Fibroblast of pulmonary artery (primary cell): ENCODE measurements at regions not wholly inside any gene's neighbourhood (a gene's known extent, or its start where the extent isn't known, plus 50 kb on each side); places are given as distances from the start of the nearest gene placed in this dataset.
"Not testable (repeated sequence)": the region's sequence is repeated elsewhere in the genome, so short reads cannot be mapped to it uniquely, and the experiment has no call there.

Experiments
- DNase-seq: peaks from one replicate; pipeline ENCODE4 v3.0.0-alpha.2; 2010; ENCODE audit warnings: low read depth
- H3K4me3 ChIP-seq: replicated peaks from 2 replicates; pipeline ENCODE4 v1.5.1; 2011; ENCODE audit warnings: low read depth, mild to moderate bottlenecking, control low read depth, low read length, moderate library complexity
- TF ChIP-seq, protein P1 (sequence below): IDR thresholded peaks from 2 replicates; pipeline ENCODE4 v1.5.1; 2011; ENCODE audit warnings: mild to moderate bottlenecking, control low read depth, low read length, inconsistent platforms; ENCODE audit errors: missing control alignments

DNA sequence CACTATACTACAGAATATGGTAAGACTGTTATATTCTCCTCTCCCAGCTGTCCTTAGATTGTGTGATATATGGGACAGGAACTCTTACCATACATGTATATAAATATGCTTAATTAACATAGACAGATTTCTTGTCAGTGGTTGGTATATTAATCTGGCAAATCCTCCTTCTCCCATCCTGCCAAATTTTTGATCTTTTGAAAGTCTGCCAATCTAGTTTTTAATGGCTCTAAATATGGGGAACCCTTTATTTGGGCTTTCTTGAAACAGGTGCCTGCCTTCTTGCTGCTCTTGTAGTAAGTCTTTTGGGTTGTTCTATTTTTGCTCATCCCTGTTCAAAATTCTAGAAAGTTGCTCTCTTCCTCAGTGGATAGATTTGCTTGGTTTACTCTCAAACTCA lies 63.5 kb downstream of the SPATA31D1 start:
- H3K4me3 ChIP-seq: no peak overlapping the region
- TF ChIP-seq, protein P1, sequence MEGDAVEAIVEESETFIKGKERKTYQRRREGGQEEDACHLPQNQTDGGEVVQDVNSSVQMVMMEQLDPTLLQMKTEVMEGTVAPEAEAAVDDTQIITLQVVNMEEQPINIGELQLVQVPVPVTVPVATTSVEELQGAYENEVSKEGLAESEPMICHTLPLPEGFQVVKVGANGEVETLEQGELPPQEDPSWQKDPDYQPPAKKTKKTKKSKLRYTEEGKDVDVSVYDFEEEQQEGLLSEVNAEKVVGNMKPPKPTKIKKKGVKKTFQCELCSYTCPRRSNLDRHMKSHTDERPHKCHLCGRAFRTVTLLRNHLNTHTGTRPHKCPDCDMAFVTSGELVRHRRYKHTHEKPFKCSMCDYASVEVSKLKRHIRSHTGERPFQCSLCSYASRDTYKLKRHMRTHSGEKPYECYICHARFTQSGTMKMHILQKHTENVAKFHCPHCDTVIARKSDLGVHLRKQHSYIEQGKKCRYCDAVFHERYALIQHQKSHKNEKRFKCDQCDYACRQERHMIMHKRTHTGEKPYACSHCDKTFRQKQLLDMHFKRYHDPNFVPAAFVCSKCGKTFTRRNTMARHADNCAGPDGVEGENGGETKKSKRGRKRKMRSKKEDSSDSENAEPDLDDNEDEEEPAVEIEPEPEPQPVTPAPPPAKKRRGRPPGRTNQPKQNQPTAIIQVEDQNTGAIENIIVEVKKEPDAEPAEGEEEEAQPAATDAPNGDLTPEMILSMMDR: no peak
- DNase-seq: no peak

DNA sequence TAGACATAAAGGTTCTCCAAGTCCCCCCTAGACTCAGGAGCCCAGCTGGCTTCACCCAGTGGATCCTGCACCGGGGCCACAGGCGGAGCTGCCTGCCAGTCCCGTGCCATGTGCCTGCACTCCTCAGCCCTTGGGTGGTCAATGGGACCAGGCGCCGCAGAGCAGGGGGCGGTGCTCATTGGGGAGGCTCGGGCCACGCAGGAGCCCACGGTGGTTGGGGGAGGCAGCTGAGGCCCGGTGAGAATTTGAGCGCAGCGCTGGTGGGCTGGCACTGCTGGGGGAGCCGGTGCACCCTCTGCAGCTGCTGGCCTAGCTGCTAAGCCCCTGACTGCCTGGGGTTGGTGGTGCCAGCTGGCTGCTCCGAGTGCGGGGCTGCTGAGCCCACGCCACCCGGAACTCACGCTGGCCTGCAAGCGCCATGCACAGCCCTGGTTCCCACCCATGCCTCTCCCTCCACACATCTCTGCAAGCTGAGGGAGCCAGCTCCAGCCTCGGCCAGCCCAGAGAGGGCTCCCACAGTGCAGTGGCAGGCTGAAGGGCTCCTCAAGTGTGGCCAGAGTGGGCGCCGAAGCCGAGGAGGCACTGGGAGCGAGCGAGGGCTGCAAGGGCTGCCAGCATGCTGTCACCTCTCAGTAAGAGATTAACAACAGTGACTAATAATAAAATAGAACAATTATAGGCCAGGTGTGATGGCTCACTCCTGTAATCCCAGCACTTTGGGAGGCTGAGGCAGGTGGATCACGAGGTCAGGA lies 65.9 kb downstream of the SPATA31D1 start:
- DNase-seq: no peak
- H3K4me3 ChIP-seq: no peak overlapping the region
- TF ChIP-seq, protein P1: no peak

DNA sequence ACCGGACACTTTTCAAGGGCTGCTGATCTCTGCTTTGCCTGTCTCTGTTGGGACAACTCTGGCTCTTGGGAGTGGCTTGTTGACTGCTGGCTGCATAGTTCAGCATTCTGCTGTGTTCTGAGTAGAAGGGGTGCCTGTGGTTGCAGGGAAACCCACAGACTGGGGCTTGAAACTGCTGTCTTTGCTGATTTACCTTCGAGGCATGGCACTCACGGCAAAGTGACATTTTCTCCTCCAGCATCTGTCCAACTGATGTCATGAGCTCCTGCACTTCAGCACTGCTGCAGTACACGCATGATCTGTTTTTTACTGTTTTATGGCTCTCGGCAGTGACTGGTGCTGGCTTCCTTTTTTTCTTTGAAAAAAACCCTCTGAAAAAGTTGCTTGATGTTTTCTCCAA lies 69.2 kb downstream of the SPATA31D1 start:
- no peak overlapping the region for H3K4me3 ChIP-seq
- DNase-seq: no peak
- TF ChIP-seq, protein P1: no peak

DNA sequence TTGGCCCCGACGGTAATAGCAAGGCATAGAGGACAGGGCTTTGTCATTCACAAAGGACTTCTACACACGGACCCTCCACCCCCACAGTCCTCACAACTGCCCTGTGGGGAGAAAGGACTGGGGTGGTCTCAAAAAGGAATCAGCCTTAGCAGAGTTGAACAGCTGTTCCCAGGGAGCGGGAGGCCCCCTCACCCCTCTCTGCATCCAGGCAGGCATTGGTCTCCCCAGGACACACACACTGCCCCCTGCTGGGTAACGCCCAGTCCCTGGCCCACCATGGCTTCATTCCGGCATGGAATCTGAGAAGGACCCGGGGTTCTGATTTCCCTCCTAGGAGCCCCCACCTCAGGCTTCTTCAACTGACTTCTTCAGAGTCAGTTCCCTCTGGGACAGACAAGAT lies 73.2 kb downstream of the SPATA31D1 start:
- DNase-seq, H3K4me3 ChIP-seq: not testable (repeated sequence)

DNA sequence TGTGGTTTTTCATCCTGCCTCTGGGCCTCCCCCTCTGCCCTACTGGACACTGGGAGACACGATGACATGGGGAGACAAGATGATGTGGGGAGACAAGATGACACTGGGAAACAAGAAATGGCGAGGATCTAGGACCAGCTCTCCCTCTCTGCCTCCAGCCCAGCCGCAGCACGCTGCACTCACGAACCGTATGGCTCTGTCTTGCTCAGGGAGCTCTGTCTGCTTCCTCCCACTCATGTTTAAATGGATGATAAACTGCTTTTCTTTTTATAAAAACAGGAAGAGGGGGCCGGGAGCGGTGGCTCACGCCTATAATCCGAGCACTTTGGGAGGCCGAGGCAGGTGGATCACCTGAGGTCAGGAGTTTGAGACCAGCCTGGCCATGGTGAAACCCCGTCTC lies 73.7 kb downstream of the SPATA31D1 start:
- DNase-seq: no peak
- TF ChIP-seq, protein P1: no peak
- no peak overlapping the region for H3K4me3 ChIP-seq

DNA sequence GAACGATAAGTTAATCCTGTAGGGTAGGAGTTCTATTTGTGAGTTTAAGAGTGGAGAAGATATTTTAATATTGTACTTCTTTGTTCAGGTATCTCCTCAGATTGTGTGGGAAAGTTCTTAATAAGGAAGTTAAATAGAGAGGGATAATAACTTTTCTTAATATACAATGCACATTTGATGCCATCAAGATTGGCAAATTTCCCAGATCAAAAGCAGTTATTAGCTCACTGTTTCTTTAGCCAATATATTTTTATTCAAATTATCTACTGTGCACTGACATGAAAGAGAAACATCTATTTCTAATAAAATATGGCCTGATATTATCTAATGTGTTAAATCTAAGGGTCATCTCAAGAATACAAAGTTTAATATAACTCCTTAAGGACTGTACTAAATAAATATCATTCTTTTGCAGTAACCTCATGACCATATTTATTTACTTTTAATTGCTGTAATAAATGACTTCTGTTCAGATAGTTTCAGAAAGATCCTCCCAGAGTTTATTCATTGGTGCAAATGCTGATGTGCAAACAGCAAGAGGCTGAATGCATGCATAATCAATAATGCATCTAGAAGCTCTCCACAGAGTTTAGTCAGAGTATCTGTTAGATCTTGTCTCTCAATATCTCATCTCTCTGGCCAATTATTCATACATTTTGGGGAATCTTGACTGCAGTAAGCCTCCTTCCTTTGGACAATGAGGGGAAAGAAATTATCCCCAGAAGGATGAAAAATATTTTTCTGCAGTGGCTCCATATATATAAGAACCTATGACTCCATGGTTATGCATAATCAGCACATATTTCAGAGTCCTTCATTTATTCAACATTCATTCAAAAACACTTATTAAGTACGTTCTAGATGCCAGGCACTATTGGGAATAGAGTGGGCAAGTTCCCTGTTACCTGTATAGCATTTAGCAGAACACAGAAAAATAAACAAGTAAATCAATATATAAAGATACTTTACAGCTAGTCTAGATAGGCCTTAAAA lies 85.3 kb downstream of the SPATA31D1 start:
- TF ChIP-seq, protein P1: no peak
- no peak overlapping the region for H3K4me3 ChIP-seq

DNA sequence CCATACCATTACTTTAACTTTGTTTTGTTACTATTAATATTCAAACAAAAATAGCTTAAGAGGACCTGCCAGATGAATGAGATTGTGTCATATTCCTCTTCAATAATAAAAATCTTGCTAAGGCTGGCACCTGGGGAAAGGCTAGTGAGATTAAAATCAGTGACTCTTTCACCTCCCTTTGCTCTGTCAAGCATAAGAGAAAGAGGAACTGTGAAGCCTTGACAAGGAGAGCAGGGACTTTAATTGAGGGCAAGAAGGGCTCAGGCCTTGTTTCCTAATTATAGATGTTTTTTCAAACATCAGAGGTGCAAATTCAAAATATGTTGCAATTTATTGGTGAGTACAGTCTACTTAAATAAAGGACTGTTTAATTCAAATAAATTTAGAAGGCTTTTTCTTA lies 91.7 kb downstream of the SPATA31D1 start:
- no peak overlapping the region for H3K4me3 ChIP-seq
- TF ChIP-seq, protein P1: no peak
- DNase-seq: no peak

More for the DNA sequence above, 85.3 kb downstream of the SPATA31D1 start:
- DNase-seq: no peak
